GM12892 (cell line): ENCODE measurements at regions not wholly inside any gene's neighbourhood (a gene's known extent, or its start where the extent isn't known, plus 50 kb on each side); places are given as distances from the start of the nearest gene placed in this dataset.
"Not testable (repeated sequence)": the region's sequence is repeated elsewhere in the genome, so short reads cannot be mapped to it uniquely, and the experiment has no call there.

ENCODE experiments used
- DNase-seq: peaks from one replicate; pipeline ENCODE4 v3.0.0; 2011; ENCODE audit not compliant: insufficient read length
- FAIRE-seq: peaks from 2 replicates; lab custom pipeline; 2011; peaks lifted over from hg19 to GRCh38; lab: Jason Lieb, UNC
- POLR2A ChIP-seq: IDR thresholded peaks from 2 replicates; pipeline ENCODE4 v1.6.1; 2011; ENCODE audit warnings: low read depth, low read length, control low read depth
- POLR2AphosphoS5 ChIP-seq: IDR thresholded peaks from 2 replicates; pipeline ENCODE4 v1.6.1; 2011; ENCODE audit warnings: low read depth, low read length, control low read depth
- TAF1 ChIP-seq: IDR thresholded peaks from 2 replicates; pipeline ENCODE4 v1.6.1; 2011; ENCODE audit warnings: low read depth, mild to moderate bottlenecking, control low read depth, low read length, borderline replicate concordance

DNA sequence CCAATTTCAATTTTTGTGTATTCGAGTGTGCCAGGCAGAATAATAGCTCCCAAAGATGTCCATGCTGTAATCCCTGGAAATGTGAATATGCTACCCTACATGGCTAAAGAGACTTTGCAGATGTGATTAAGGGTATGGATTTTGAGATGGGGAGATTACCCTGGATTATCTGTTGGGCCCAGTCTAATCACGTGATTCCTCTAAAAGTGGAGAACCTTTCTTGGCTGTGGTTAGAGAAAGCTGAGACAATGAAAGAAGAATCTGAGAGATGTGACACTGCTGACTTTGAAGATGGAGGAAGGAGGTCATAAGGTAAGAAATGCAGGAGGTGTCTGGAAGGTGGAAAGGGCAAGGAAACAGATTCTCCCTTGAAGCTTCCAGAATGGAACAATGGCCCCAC lies 503.5 kb upstream of the PITX2 start:
- TF ChIP-seq POLR2A (no peak), TAF1 (no peak), POLR2AphosphoS5 (no peak)
- FAIRE-seq (no peak), DNase-seq (no peak)

DNA sequence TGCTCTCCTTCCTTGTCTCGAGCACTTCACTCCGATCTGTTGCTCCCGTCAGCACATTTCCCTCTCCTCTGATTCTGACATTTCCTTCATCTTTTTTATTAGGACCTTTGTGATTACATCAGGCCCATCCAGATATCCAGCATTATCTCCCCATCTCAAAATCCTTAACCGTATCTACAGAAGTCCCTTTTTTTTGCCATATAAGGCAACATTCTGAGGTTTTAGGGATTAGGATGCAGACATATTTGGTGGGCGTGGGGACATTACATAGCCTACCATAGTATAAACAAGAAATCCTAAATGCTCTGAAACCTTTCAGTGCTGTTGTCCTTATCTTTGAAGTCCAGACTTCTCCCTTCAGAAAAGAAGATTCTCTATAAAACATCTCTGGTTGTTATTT lies 505.0 kb upstream of the PITX2 start:
- TF ChIP-seq TAF1: no peak
- no peak for TF ChIP-seq POLR2A
- TF ChIP-seq POLR2AphosphoS5: no peak
- FAIRE-seq (no peak), DNase-seq (no peak)

DNA sequence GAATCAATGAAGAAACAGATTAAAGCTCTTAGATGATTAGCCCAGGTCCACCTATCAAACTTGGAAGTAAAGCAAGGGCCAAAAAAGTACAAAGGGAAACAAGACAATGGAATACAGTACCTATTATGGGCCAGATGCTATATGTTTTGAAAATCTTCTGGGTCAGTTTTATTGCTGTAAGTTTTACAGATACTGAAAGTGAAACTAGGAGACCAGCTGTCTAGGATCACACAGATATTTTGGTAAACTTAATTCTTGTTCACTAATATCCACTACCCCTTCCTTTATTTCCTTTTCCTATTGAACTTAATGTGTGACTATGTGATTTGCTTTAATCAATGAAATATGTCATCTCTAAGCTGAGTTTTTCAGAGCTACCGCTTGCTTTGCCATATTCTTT lies 505.4 kb upstream of the PITX2 start:
- FAIRE-seq (no peak), DNase-seq (no peak)
- TF ChIP-seq POLR2AphosphoS5 (no peak), POLR2A (no peak), TAF1 (no peak)

DNA sequence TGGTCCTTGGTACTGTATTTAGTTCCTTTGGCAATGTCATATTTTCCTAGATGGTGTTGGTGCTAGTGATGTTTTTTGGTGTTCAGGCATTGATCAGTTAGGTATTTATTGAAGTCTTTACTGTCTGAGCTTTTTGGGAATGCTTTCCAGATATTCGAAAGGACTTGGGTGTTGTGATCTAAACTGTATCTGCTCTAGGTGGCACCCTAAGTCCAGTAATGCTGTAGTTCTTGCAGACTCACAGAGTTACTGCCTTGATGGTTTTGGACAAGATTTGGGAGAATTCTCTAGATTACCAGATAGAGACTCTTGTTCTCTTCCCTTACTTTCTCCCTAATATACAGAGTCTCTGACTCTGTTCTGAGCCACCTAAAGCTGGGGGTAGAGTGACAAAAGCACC lies 513.6 kb upstream of the PITX2 start:
- TF ChIP-seq POLR2A: no peak
- no peak for TF ChIP-seq TAF1
- no peak for TF ChIP-seq POLR2AphosphoS5
- no peak for DNase-seq
- FAIRE-seq: no peak

DNA sequence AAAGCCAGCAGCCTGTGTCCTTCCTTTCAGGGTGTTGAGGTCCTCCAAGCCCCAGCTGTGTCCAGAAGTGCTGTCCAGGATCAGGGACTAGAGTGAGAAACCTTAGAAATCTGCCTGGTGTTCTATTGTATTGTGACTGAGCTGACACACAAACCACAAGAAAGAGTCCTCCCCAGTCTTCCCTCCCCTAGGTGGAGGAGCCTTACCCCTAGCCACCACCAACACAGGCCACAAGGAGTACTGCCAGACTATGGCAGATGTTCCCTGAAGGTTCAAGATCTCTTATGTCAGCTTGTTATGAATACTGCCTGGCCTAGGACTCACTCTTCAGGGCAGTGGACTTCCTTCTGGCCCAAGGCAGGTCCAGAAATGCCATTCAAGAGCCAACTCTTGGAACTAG lies 514.1 kb upstream of the PITX2 start:
- no peak for DNase-seq
- no peak for TF ChIP-seq POLR2A
- TF ChIP-seq TAF1: no peak
- TF ChIP-seq POLR2AphosphoS5: no peak
- FAIRE-seq: no peak

DNA sequence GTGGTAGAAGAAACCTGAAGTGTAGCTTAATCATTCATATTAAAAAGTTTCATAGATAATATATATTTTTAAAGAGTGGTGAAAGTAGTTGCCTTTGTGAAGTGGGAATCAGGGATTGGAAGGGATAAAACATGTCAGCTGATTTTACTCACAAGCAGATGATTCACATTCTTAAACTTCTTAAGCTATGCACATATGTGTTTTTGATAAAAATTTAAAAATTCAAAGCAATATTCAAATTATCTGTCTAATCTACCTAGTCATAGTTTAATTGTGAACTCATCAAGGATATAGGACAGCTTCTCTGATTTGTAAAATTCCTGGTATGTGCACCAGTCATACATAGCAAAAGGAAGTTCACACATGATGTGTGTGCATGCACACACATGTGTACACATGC lies 520.6 kb upstream of the PITX2 start:
- no peak for TF ChIP-seq POLR2AphosphoS5
- TF ChIP-seq POLR2A: no peak
- TF ChIP-seq TAF1: no peak
- FAIRE-seq (no peak), DNase-seq (no peak)

DNA sequence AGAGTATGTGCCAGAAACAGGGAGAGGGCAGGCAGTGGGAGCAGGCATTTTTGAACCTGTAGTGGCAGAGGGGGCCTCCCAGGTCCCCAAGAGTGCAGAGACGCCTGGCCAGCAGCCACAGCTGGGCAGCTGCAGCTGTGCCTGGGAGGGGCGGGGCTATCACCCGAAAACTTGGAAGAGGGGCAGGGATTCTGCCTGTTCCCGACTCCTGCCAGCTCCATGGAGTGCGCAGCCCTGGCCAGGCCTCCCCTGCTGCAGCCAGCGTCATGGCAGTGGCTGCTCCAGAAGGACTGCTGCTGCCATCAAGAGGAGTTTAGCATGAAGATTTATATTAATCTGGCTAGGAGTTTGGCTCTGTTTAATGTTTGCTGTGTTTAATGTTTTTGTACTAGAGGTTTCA lies 532.1 kb upstream of the PITX2 start:
- DNase-seq (no peak), FAIRE-seq (no peak)
- no peak for TF ChIP-seq POLR2A
- TF ChIP-seq TAF1: no peak
- TF ChIP-seq POLR2AphosphoS5: no peak

DNA sequence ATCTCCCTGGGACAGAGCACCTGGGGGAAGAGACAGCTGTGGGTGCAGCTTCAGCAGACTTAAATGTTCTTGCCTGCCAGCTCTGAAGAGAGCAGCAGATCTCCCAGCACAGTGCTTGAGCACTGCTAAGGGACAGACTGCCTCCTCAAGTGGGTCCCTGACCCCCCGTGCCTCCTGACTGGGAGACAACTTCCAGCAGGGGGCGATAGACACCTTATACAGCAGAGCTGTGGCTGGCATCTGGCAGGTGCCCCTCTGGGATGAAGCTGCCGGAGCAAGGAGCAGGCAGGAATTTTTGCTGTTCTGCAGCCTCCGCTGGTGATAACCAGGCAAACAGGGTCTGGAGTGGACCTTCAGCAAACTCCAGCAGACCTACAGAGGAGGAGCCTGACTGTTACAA lies 541.7 kb upstream of the PITX2 start:
- not testable (repeated sequence) for DNase-seq, FAIRE-seq

DNA sequence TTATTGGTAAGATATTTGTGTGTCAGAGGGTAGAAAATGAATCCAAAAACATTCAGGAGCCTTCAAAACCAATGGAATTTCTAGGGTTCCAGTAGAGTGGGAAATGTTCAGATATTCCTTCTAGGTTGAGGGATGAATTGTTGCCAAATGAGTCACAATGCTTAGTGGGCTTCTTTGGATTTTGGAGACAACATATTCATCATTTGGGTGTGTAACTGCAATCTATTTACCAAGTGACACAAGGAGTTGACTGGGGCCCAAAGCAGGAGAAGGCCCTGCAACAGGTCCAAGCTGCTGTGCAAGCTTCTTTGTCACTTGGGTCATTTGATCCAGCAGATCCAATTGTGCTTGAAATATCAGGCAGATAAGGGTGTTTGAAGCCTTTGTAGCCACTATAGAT lies 551.5 kb upstream of the PITX2 start:
- DNase-seq (no peak), FAIRE-seq (no peak)
- no peak for TF ChIP-seq POLR2A
- TF ChIP-seq POLR2AphosphoS5: no peak
- no peak for TF ChIP-seq TAF1

DNA sequence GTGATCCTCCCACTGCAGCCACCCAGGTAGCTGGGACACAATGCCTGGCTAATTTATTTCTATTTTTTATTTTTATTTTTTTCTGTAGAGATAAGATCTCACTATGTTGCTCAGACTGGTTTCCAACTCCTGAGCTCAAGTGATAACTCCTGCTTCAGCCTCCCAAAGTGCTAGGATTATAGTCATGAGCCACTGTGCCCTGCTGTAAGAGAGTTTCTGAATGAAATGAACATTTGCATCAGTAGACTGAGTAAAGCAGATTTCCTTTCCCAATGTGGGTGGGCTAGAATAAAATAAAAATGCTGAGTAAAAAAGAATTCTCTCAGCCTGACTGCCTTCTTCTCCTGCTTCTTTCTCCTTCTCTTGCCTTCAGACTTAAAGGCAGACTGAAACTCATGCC lies 555.4 kb upstream of the PITX2 start:
- TF ChIP-seq POLR2AphosphoS5 (no peak), POLR2A (no peak), TAF1 (no peak)
- DNase-seq (no peak), FAIRE-seq (no peak)

DNA sequence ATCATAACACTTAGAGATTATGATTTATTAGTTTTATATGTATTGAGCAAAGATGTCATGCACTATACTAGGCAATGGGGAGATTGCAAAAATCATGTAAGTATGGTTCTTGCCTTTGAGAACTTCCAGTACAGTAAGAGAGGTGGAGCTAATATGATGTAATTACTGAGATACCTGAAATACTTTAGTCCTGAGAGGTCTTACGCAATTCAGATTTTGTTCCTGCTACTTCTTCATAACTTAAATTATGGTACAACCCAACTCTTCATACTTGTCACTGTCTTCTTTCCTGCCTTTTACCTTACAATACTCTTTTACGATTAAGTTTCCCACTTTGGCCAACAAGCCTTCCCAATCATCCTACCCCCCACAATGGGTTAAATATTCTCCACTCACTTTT lies 564.2 kb upstream of the PITX2 start:
- no peak for TF ChIP-seq POLR2A
- TF ChIP-seq TAF1: no peak
- TF ChIP-seq POLR2AphosphoS5: no peak
- FAIRE-seq: no peak
- no peak for DNase-seq

DNA sequence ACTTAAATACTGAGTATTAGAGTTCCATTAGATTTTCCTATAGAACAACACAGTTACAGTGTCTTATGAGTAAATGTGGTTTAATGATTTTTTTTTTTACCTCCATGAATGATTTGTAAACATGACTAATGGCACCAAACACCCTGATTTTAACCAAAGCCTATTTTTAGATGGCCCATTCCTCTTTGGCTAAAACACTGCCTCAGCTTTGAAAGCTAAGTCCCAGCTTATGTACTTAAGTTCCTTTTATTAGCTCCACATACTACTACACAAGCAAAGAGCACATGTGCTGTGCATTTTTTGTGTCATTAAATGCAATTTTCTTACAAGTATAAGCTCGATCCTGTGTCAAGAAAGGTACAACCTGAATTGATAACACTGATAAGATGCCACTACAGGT lies 575.6 kb upstream of the PITX2 start:
- FAIRE-seq (no peak), DNase-seq (no peak)
- TF ChIP-seq POLR2A (no peak), POLR2AphosphoS5 (no peak), TAF1 (no peak)

DNA sequence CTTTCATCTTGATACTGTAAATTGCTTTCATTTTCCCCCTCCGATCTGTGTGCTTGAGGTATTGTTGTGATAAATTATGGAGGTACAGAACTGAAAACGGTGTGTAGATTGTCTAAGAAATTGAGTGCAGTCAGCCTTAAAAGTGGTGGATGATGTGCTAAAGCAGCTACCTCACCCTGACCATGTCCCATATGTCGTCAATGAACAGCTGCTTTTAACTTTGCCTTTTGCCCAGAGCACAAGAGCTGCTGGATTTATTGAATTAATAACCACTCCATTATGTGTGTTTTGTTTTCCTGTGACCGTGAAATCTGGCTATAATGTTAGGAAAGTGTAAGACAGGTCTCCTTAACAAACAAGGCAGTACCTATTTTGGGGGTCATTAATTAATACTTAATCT lies 581.9 kb upstream of the PITX2 start:
- TF ChIP-seq POLR2AphosphoS5 (no peak), POLR2A (no peak), TAF1 (no peak)
- no peak for DNase-seq
- no peak for FAIRE-seq
